PC-9 (cell line): ENCODE measurements at regions not wholly inside any gene's neighbourhood (a gene's known extent, or its start where the extent isn't known, plus 50 kb on each side); places are given as distances from the start of the nearest gene placed in this dataset.

Experiments
- CTCF ChIP-seq: fragments of 200-600 bp; sonication (generic); conservative IDR thresholded peaks from 2 replicates; pipeline ENCODE4 v1.6.1; 2017; ENCODE audit warnings: mixed run types, antibody characterized with exemption, mild to moderate bottlenecking, moderate library complexity
- EZH2 ChIP-seq: fragments of 200-600 bp; sonication (generic); IDR thresholded peaks from 2 replicates; pipeline ENCODE4 v1.8.0; 2017; ENCODE audit warnings: antibody characterized with exemption, low read depth

DNA sequence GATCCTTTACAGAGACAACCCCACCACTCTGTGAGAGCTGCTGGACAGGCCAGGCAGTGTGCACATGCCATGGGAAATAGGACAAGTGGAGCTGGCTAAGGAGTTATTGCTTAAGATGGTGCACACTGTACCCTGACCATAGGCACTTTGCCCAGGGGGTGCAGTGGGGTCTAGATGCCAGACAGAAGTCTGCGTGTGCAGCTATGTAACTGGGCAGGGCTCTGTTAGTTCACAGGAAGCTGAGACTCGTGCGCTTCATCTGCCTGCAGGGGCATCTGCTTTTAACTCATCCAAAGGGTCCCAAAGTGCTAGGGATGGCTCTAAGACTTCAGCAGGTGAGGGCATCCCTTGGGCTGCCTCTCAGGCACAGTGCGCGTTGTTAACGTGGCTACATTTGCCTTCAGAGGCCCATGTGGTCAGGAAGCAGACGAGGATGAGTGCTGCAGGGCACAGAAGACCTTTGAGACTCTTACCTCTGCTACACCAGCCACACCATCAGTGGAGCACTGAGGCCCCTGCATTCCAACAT, 77.7 kb upstream of the GPR26 start:
- no peak for TF ChIP-seq CTCF
- no peak for TF ChIP-seq EZH2
